PC-9 (cell line): ENCODE measurements at regions not wholly inside any gene's neighbourhood (a gene's known extent, or its start where the extent isn't known, plus 50 kb on each side); places are given as distances from the start of the nearest gene placed in this dataset.

ENCODE experiments used
- EZH2 ChIP-seq: fragments of 200-600 bp; sonication (generic); IDR thresholded peaks from 2 replicates; pipeline ENCODE4 v1.8.0; 2017; ENCODE audit warnings: antibody characterized with exemption, low read depth
- TF ChIP-seq, protein P1 (sequence below): fragments of 200-600 bp; sonication (generic); conservative IDR thresholded peaks from 2 replicates; pipeline ENCODE4 v1.6.1; 2017; ENCODE audit warnings: mixed run types, antibody characterized with exemption, mild to moderate bottlenecking, moderate library complexity

DNA sequence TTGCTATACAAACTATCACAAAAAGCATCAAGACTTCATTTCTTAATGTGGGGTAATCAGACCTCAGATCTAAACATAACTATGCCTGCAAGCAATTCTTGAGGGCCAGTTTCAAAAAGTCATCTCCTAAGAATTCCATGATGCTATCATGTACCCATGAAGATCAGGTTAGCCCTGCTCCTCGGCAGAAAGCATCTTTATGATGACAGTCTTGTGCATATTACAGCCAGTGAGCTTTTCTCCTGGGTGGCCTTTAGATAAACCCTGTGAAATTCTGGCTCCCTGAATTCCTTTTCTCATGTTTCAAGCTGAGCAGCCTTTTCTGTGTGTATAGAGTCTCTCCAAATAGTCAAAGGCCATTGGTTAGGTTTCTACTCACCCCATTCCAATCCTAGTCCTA is 201.9 kb upstream of the MCTP2 start:
- TF ChIP-seq, protein P1, sequence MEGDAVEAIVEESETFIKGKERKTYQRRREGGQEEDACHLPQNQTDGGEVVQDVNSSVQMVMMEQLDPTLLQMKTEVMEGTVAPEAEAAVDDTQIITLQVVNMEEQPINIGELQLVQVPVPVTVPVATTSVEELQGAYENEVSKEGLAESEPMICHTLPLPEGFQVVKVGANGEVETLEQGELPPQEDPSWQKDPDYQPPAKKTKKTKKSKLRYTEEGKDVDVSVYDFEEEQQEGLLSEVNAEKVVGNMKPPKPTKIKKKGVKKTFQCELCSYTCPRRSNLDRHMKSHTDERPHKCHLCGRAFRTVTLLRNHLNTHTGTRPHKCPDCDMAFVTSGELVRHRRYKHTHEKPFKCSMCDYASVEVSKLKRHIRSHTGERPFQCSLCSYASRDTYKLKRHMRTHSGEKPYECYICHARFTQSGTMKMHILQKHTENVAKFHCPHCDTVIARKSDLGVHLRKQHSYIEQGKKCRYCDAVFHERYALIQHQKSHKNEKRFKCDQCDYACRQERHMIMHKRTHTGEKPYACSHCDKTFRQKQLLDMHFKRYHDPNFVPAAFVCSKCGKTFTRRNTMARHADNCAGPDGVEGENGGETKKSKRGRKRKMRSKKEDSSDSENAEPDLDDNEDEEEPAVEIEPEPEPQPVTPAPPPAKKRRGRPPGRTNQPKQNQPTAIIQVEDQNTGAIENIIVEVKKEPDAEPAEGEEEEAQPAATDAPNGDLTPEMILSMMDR: no peak
- no peak for TF ChIP-seq EZH2
